ENCODE measurements at regions not wholly inside any gene's neighbourhood (a gene's known extent, or its start where the extent isn't known, plus 50 kb on each side); places are given as distances from the start of the nearest gene placed in this dataset.
"Not testable (repeated sequence)": the region's sequence is repeated elsewhere in the genome, so short reads cannot be mapped to it uniquely, and the experiment has no call there.

DNA sequence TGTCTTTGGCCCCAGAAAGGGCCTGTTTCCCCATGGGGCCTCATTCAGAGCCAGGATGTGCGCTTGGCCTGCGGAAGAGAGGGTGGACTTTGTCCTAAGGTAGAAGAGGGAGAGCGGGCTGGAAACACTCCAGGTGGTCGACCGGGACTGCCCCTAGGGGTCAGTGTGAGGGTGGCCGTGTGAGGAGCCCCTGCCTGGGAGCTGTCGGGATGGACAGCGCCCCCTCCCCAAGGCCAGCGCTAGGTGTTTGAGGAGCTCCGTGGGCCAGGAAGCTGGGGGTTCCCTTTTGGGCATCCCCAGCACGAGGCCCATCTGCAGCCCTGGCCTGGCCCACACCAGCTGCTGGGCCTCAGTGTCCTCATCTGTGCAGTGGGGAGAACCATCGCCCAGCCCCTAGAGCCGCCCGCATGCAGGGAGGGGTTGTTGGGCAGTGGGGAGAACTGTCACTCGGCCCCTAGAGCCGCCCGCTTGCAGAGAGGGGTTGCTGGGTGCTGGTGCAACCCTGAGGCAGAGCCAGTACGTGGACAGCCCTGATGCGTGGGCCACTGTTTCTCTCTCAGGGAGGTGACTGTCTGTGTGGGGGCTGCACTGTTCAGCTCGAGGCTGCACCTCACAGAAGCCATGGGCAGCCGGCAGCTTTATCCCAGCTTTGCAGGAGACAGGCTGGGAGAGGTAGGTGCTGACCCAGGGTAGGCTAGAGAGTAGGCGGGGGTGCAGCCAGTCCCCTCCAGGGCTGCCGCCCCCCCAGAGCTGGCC, 1319.9 kb downstream of the BRD1 start:
- no peak for DNase-seq (ENCODE audit: low read depth)

DNA sequence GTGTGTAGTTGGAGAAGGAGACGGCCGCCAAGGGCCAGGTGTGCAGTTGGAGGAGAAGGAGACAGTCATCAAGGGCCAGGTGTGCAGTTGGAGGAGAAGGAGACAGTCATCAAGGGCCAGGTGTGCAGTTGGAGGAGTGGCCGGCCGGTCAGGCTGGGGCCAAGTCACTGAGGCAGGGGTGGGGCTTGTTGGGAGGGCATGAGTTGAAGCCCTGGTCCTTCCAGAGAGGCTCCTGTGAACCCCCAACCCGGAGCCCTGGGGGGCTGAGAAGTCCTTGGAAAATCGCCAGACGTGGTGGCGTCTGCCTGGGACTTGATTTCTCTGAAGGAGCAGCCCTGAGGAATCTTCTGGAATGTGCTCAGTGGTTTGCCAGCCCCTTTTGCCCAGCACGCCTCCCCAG, 1320.5 kb downstream of the BRD1 start:
- no peak for DNase-seq (ENCODE audit: low read depth)

DNA sequence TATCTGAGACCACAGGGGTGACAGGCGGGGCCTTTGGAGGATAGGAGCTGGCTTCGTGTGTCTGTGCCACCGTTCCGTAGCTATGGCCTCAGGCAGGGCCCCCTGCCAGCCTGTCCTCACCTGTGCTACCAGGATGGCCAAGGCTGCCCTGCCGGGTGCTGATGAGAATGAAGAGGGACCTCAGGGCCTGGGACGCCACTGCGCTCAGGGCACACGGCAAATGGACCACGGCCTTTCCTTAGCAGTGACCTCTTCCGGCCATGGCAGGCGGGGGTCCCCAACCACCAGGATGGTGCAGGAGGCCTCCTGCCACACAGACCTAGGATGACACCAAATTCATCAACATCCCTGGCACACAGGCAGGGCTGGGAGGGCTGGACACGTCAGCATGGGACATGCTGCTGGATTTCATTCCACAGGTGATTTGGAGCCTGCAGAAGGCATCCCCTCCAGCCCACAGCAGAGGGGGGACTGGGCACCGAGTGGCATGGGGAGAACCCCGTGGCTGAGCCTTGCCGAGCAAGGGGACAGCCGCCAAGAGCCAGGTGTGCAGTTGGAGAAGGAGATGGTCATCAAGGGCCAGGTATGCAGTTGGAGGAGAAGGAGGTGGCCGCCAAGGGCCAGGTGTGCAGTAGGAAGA, 1321.0 kb downstream of the BRD1 start:
- DNase-seq (ENCODE audit: low read depth): no peak

DNA sequence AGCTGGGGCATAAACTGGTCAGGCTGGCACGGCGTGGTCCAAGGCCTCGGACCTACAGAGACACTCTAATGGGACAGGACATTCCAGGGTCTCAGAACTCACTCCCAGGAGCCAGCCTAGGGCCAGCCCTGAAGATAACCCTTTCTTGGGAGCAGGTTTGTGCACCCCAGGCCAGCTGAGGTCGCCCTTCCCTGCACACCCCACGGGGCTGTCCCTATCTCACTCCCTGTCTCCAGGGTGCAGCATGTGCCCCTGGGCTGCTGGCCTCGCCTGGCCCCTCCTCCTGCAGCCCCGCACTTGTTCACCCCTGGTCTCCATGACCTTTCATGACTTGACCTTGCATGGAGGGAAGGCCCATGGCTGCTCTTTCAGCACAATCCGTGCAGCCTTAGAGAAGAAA, 1321.8 kb downstream of the BRD1 start:
- DNase-seq (ENCODE audit: low read depth): no peak

DNA sequence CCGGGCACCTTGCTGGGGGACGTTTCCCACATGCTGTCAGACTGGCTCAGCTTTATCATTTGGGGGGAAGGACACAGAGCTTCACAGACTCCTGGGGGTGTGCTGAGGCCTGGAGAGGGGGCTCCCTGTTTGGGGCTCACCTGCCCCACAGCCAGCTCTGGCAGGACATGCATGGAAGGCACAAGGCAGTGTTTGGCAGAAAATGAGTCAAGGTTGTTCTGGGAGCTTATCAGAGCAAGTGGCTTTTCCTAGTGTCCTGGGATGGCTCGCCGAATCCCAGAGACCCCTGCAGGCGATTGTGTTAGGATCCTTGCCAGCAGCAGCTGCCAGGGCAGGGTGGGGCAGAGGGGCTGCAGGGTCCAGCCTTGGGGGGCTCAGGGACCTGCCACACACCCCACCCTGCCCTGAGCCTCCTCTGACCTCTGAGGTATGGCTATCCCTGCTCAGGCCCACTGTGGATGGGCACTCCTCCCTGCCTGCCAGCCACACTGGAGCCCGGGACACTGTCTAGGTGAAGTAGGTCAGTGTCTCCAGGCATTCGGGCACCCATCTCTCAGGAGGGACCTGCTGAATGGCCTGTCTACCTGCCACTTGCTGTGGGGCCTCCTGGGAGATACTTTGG, 1323.0 kb downstream of the BRD1 start:
- no peak for DNase-seq (ENCODE audit: low read depth)

DNA sequence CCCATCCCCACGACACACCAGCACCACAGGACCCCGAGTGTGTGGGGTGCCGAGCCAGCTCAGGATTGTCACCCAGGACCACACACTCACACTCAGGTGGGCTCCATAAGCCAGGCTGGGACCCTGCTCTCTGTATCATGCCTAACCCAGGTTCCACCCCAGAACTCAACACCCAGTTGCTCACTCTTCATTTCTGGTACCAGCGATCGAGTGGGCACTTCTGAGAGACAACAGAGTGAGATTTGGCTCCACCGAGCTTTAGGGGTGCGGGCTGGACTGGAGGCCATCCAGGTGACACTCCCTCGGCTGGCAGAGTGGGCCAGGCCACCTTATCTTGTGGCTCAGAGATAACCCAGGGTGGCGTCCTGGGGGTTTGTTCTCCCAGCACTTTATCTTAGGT, 1323.8 kb downstream of the BRD1 start:
- DNase-seq (ENCODE audit: low read depth): no peak

DNA sequence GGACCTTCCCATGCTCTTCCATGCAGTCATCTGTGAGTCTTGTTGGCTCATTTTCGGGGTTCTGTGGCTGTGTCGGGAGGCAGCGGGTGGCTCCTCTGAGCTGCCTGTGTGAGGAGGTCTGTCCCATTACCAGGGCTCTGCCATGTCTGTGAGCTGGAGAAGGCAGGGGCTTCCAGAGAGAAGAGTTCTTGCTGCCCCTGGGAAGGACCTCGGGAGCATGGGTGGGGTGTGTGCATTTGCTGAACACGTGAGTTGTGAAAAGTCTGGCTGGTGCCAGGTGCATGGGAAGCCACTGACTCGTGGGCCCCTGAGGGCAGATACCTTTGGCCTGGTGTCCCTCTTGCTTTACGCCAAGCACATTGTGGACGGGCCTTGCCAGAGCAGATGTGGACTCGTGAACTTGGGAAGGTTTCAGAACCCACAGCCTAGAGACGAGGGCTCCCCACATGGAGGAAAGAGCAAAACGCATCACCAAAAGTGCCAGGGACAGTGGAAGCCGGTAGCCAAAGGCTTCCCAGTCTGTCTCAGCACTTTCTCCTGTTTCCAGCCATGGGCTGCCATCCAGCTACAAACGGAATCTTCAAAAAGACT, 1324.5 kb downstream of the BRD1 start:
- DNase-seq (ENCODE audit: low read depth): no peak

DNA sequence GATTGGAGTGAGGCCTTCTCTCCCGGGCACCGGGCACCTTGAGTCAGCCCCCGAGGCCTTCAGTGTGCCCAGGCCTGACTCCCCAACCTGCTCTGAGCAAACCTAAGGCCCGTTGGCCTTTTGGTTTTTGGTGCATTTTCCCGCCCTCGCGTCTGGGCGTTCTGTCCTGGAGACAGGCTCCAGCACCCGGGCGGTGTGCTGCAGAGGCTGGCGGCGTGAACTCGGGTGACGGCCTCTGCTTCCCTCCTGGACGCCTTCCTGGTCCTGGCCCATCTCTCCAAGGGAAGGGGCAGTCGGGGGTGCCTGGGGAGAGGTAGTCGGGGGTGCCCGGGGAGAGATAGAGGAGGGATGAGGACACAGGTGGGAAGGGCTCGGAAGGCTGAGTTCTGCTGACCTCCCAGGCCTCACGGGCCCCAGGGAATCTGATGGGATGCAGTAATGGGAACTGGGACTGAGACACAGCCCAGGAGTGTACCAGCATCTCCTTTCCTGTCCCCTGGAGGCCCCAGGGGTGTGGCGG, 1326.4 kb downstream of the BRD1 start:
- no peak for DNase-seq (ENCODE audit: low read depth)

DNA sequence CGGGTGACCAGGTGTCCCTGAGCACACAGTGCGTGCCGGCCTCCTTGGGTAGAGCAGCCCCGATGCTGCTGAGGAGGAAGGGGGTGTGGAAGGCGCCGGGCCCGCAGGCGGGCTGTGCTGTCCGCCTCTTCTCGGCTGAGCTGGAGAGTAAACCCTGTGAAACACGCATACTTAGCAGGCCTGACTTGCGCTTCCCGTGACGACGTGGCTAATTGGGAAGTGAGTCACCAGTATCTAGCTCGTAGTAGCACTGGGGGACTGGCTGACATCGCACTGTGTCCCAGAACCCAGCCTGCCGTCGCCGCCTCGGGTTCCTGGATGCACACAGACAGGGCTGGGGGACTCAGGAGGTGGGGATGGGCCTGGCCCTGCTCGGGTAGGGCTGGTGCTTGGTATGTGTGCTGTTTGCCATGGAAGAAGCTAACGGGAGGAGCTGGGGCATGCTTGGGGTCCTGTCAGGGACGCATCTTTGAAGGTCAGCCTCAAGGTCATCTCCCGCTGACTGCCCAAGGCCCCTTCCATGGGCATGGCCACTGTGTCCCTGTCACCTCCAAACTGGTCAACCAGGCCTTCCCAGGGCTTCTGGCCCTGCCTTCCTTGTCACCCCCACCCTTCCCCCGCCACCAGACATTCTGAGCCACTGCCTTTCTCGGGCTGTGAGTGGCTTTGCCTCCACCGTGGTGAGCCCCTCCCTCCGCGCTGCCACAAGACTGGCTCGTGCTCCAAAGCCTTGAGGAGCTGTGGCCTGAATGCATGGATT, 1327.0 kb downstream of the BRD1 start:
- peak; percentile 58 for DNase-seq (ENCODE audit: low read depth)

DNA sequence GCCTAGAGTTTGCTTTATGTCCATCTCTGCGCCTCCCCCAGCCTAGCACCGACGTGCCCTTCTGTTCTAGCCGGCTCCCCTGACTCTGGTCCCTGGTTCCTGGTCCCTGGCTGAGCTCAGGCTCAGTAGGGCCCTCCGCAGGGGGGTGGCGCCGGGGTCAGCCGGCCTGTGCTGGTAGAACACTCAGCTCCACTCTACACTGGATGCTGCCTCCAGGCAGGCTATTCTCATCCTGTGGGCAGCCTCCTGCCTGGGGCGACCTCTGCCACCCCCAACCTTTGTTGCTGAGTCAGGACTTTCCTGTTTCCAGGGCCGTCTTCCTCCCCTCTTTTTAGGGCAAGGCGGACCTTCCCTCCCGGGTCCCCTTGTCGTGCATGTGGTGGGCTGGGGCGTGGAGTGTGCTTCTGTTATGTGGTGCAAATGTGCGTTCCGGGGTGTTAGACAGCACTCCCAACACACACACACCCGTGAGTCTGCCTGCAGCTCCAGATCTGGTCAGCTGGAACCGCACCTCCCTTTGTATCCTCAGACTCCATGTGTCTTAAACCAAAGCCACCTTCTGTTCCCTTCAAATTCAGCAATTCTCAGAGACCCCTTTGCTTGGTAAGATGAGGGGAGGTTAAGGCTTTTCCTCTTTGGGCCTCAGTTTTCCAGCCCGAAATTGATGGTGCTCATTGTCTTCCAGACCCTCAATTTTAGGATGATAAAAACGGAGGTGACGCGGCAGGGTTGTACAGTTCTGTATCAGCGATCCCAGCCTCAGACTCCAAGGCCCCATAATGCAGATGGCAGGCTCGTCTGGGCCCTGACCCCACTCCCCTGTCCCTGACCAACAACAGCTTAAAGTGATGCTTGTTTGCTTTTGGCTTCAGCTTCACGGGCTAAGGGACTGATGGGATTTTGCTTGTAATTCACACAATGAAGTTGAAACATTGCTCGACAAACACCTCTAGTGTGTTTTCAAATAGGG, 1327.9 kb downstream of the BRD1 start:
- no peak for DNase-seq (ENCODE audit: low read depth)

DNA sequence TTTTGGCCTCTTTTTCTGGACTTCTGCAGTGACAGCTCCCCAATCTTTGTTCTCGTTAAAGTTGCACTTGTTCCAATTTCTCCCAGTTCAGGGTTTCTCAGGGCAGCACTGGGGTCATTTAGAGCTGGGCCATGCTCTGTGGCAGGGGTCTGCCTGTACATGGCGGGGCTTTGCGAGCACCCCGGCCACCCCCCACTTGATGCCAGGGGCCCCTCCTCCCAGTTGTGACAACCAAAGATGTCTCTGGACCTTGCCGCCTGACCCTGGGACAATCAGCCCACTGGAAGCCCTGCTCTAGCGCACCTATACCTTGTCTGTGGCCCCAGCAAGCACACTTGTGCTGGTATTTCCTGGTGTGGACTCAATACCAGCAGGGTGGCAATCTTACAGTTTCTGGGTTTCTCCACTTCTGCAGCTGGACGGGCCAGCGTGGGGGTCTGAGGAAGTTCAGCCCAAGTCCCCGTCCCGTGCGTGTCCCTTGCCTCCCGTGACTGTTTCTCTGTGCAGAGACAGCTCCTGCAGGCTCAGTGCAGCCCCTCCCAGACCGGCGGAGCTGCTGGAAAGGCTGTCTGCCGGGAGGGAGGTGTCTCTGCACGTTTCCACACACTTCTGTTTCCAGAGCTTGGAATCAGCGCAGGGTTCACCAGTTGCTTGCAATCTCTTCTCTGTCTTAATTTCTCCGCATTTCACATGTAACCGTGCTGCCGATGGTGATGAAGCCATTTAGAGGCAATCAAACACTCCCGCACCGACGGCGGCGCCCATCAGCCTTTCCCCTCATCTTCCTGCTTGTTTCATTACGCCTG, 1328.9 kb downstream of the BRD1 start:
- DNase-seq (ENCODE audit: low read depth): no peak

DNA sequence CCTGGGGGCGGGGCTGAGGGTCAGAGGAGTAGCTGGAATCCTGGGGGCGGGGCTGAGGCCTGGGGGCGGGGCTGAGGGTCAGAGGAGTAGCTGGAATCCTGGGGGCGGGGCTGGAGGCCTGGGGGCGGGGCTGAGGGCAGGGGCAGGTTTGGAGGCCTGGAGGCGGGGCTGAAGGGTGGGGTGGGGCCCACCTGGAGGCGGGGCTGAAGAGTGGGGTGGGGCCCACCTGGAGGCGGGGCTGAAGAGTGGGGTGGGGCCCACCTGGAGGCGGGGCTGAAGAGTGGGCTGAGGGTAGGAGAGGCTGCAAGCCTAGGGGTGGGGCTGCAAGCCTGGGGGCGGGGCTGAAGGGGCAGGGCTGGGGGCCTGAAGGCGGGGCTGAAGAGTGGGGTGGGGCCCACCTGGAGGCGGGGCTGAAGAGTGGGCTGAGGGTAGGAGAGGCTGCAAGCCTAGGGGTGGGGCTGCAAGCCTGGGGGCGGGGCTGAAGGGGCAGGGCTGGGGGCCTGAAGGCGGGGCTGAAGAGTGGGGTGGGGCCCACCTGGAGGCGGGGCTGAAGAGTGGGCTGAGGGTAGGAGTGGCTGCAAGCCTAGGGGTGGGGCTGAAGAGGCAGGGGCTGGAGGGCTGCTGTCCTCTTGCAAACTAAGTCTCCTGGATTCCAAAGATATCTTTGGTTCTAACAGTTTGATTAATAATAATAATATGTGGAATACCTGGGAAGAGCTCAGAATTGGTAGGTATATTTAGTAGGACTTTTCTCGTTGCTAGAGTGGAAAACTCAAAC, 1329.7 kb downstream of the BRD1 start:
- DNase-seq (ENCODE audit: low read depth): not testable (repeated sequence)

DNA sequence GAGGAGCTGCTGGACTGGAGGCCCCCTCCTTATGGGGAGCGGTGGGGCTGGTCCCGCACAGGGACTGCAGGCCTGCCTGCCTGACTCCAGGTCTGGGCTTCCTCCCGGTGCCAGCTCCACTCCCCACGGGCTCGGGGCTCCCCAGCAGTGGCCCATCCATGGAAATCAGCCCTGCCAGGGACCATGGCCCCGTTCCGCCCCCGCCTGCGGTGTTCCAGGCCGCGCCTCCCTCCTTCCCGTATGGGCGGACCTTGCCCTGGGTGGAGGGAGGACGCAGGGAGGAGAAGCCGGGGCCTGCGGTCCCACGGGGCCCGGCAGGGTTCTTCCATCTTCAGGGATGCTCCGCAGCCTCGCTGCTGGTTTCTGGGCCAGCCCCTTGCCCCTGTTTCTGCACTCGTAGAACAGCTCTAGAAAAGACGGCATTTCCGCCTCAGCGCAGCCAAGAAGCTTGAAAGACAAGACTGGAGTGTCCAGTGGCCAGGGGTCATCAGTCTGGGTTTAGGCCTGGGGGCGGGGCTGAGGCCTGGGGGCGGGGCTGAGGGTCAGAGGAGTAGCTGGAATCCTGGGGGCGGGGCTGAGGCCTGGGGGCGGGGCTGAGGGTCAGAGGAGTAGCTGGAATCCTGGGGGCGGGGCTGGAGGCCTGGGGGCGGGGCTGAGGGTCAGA, 1330.6 kb downstream of the BRD1 start:
- DNase-seq (ENCODE audit: low read depth): no peak

DNA sequence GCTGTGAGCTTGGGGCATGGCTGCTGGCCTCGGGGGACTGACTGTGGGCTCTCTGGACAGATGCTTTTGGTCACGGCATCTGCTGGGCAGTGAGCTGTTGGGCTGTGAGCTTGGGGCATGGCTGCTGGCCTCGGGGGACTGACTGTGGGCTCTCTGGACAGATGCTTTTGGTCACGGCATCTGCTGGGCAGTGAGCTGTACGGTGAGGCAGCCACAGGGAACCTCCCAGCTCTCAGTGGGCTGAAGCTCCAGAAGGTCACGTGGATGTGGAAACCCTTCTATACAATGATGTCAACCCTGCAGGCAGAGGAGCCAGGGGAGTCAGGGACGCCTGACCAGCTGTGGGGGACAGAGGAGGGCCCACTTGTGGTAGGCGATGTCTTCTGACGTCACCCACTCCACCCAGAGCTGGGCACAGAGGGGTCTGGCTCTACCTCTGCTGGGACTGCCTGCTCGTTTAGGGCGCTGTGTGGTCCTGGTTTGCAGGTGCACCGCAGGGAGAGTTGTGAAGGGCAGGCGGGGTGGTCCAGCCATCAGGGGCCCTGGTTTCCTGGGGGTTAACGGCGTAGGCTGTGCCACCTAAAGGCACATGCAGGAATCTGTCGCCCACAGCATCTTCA, 1331.3 kb downstream of the BRD1 start:
- DNase-seq (ENCODE audit: low read depth): no peak

DNA sequence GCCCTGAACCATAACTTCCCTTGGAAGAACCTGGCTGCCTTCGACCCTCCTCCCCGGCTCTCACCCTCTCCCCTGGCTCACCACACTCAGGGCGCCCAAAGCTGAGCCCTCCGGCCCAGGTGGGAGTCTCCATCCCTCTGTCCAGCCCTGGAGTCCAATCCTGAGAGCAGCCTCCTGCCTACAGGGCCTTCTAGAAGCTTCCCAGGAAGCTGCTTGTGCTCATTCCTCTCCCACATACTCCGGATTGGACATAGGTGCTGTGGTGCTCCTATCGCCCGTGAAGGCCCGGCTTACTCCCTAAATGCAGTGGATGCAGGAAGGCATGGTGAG, 1332.0 kb downstream of the BRD1 start:
- no peak for DNase-seq (ENCODE audit: low read depth)

DNA sequence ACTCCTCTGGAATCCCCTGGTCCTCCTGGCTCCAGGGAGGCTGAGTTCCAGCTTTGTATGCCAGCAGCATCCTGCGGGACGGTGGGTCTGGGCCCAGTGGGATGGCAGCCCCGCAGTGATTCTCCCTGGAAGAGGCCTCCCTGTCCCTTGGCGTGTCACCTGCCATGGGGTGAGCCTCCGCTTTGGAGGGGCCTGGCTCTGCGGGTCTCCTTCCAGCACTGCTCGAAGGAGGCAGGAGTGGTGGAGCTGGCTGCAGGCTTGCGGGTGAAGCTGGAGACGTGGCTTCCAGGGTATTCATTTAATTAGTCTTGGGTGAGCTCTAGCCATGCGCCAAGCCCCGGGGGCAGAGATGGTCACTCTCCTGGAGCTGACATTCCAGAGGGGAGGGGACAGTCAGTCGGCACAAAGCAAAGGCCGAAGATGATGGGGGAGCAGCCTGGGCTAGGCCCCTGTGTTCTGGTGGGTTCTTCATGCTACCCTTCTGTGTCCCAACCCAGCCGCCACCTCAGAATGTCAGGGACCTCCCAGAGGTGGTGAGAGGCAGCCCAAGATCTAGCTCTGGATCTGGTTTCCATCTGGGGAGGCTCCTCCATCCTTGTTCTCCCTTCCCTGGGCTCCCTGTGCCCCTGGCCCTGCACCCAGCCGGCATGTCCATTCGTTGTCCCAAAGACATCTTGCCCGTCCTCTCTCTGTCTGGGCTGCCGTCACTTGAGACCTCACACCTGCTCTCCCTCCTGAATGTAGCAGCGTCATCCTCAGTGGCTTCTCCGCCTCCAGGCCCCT, 1332.5 kb downstream of the BRD1 start:
- DNase-seq (ENCODE audit: low read depth): no peak
